Fibroblast of villous mesenchyme (primary cell): ENCODE measurements at regions not wholly inside any gene's neighbourhood (a gene's known extent, or its start where the extent isn't known, plus 50 kb on each side); places are given as distances from the start of the nearest gene placed in this dataset.

Experiments
- DNase-seq: peaks from one replicate; pipeline ENCODE4 v3.0.0-alpha.2; 2010; ENCODE audit warnings: low read depth
- H3K4me3 ChIP-seq: 2 replicates; pipeline ENCODE4 v1.5.1; 2011; ENCODE audit warnings: low read depth, mild to moderate bottlenecking, low read length
- TF ChIP-seq, protein P1 (sequence below): IDR thresholded peaks from 2 replicates; pipeline ENCODE4 v1.5.1; 2012; ENCODE audit warnings: low read depth, mild to moderate bottlenecking, low read length; ENCODE audit not compliant: insufficient read depth

GRCh38 chr3:5572168-5572567, 384.7 kb downstream of the EDEM1 start:
- no peak for DNase-seq
- H3K4me3 ChIP-seq: no peak overlapping the region
- TF ChIP-seq, protein P1, sequence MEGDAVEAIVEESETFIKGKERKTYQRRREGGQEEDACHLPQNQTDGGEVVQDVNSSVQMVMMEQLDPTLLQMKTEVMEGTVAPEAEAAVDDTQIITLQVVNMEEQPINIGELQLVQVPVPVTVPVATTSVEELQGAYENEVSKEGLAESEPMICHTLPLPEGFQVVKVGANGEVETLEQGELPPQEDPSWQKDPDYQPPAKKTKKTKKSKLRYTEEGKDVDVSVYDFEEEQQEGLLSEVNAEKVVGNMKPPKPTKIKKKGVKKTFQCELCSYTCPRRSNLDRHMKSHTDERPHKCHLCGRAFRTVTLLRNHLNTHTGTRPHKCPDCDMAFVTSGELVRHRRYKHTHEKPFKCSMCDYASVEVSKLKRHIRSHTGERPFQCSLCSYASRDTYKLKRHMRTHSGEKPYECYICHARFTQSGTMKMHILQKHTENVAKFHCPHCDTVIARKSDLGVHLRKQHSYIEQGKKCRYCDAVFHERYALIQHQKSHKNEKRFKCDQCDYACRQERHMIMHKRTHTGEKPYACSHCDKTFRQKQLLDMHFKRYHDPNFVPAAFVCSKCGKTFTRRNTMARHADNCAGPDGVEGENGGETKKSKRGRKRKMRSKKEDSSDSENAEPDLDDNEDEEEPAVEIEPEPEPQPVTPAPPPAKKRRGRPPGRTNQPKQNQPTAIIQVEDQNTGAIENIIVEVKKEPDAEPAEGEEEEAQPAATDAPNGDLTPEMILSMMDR: no peak

DNA sequence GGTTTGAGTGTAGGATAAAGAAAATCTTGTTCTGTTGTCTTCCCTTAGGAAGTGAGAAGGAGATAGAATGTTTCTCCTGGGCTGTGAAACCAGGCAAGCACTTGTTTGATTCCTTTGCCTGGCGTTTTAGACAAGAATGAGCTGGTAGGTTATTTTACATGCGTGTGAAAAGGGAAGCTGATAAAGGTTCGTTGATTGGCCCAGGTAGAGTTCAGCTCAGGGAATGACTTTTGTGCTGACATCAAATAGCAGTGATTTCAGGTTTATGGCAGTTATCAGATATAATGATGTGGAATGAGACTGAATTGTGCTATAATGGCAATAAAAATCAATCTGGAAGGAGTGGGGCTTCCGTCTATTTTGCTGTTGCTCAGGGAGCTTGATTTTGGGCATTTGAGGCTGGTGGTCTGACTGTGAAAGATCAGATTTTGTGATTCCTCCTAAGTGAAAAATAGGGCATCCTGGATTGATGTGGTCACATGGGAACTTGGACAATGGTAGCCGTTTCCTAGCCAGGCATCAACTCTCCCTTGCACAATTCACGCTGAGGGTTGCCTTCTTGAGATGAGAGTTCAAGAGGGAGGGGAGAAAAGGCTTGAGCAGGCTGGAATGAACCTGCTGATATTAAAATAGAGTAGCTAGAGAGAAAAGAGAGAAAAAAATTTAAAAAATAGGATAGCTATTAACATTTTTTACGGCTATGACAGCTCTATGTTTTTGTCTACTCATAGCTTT, 388.9 kb downstream of the EDEM1 start:
- no peak overlapping the region for H3K4me3 ChIP-seq
- TF ChIP-seq, protein P1: no peak
- DNase-seq: no peak

- no peak for DNase-seq
- TF ChIP-seq, protein P1: no peak
- H3K4me3 ChIP-seq: no peak overlapping the region
Observed at GRCh38 chr3:5579139-5579602, 391.7 kb downstream of the EDEM1 start.

GRCh38 chr3:5579946-5580345, 392.4 kb downstream of the EDEM1 start:
- DNase-seq: no peak
- TF ChIP-seq, protein P1: no peak

GRCh38 chr3:5580826-5581225, 393.3 kb downstream of the EDEM1 start:
- TF ChIP-seq, protein P1: no peak
- H3K4me3 ChIP-seq: no peak overlapping the region
- no peak for DNase-seq

More at GRCh38 chr3:5579946-5580345, 392.4 kb downstream of the EDEM1 start:
- no peak overlapping the region for H3K4me3 ChIP-seq

GRCh38 chr3:5581743-5582142, 394.2 kb downstream of the EDEM1 start:
- H3K4me3 ChIP-seq: no peak overlapping the region
- TF ChIP-seq, protein P1: no peak
- no peak for DNase-seq

GRCh38 chr3:5583920-5584319, 396.4 kb downstream of the EDEM1 start:
- TF ChIP-seq, protein P1: no peak
- DNase-seq: no peak
- H3K4me3 ChIP-seq: no peak overlapping the region
